ENCODE measurements at regions not wholly inside any gene's neighbourhood (a gene's known extent, or its start where the extent isn't known, plus 50 kb on each side); places are given as distances from the start of the nearest gene placed in this dataset.
"Not testable (repeated sequence)": the region's sequence is repeated elsewhere in the genome, so short reads cannot be mapped to it uniquely, and the experiment has no call there.

- no peak for DNase-seq (ENCODE audit: low read depth)
Measured at GRCh38 chr3:23706111-23706510, 99.6 kb upstream of the UBE2E1 start.

GRCh38 chr3:23709987-23710386, 95.8 kb upstream of the UBE2E1 start:
- no peak for DNase-seq (ENCODE audit: low read depth)

GRCh38 chr3:23710555-23710954, 95.2 kb upstream of the UBE2E1 start:
- DNase-seq (ENCODE audit: low read depth): peak; percentile 88

- DNase-seq (ENCODE audit: low read depth): no peak
Measured at GRCh38 chr3:23711916-23712494, 93.8 kb upstream of the UBE2E1 start.

- DNase-seq (ENCODE audit: low read depth): peak; percentile 79
Measured at GRCh38 chr3:23712656-23713559, 92.8 kb upstream of the UBE2E1 start.

- no peak for DNase-seq (ENCODE audit: low read depth)
Measured at GRCh38 chr3:23713641-23714040, 92.1 kb upstream of the UBE2E1 start.

GRCh38 chr3:23720059-23720458, 85.7 kb upstream of the UBE2E1 start:
- no peak for DNase-seq (ENCODE audit: low read depth)

GRCh38 chr3:23720885-23721284, 84.9 kb upstream of the UBE2E1 start:
- DNase-seq (ENCODE audit: low read depth): peak; percentile 51

- DNase-seq (ENCODE audit: low read depth): no peak
Measured at GRCh38 chr3:23723141-23723540, 82.6 kb upstream of the UBE2E1 start.

GRCh38 chr3:23723930-23724329, 81.8 kb upstream of the UBE2E1 start:
- DNase-seq (ENCODE audit: low read depth): no peak

GRCh38 chr3:23726811-23727548, 78.8 kb upstream of the UBE2E1 start:
- no peak for DNase-seq (ENCODE audit: low read depth)

- DNase-seq (ENCODE audit: low read depth): peak; percentile 60
Measured at GRCh38 chr3:23728601-23729117, 77.1 kb upstream of the UBE2E1 start.

- DNase-seq (ENCODE audit: low read depth): not testable (repeated sequence)
Measured at GRCh38 chr3:23729362-23729761, 76.4 kb upstream of the UBE2E1 start.

- no peak for DNase-seq (ENCODE audit: low read depth)
Measured at GRCh38 chr3:23734481-23734880, 71.3 kb upstream of the UBE2E1 start.

GRCh38 chr3:23735062-23735461, 70.7 kb upstream of the UBE2E1 start:
- no peak for DNase-seq (ENCODE audit: low read depth)

GRCh38 chr3:23735535-23736326, 70.0 kb upstream of the UBE2E1 start:
- DNase-seq (ENCODE audit: low read depth): no peak

GRCh38 chr3:23738944-23739343, 66.8 kb upstream of the UBE2E1 start:
- DNase-seq (ENCODE audit: low read depth): no peak

- peak; percentile 67 for DNase-seq (ENCODE audit: low read depth)
Measured at GRCh38 chr3:23739536-23739935, 66.2 kb upstream of the UBE2E1 start.

- peak; percentile 44 for DNase-seq (ENCODE audit: low read depth)
Measured at GRCh38 chr3:23740517-23740965, 65.2 kb upstream of the UBE2E1 start.

GRCh38 chr3:23741036-23741706, 64.6 kb upstream of the UBE2E1 start:
- DNase-seq (ENCODE audit: low read depth): no peak

GRCh38 chr3:23743141-23743784, 62.5 kb upstream of the UBE2E1 start:
- no peak for DNase-seq (ENCODE audit: low read depth)
